Colonic mucosa (tissue), 4 donors: ENCODE measurements at regions not wholly inside any gene's neighbourhood (a gene's known extent, or its start where the extent isn't known, plus 50 kb on each side); places are given as distances from the start of the nearest gene placed in this dataset.
"Not testable (repeated sequence)": the region's sequence is repeated elsewhere in the genome, so short reads cannot be mapped to it uniquely, and the experiment has no call there.

ENCODE experiments used
- DNase-seq: peaks from one replicate; pipeline ENCODE4 v3.0.0-alpha.2; 2020
- H3K27ac ChIP-seq: fragments of 200-600 bp; one replicate; pipeline ENCODE4 v1.8.0; 2021
- H3K27me3 ChIP-seq: fragments of 200-600 bp; one replicate; pipeline ENCODE4 v1.8.0; 2021
- H3K36me3 ChIP-seq: fragments of 200-600 bp; one replicate; pipeline ENCODE4 v1.8.0; 2021
- H3K4me1 ChIP-seq: fragments of 200-600 bp; one replicate; pipeline ENCODE4 v1.8.0; 2021; ENCODE audit warnings: mild to moderate bottlenecking
- H3K4me3 ChIP-seq: fragments of 200-600 bp; one replicate; pipeline ENCODE4 v1.8.0; 2021
- H3K9ac ChIP-seq, 2 donors: one replicate each; pipeline ENCODE4 v1.7.0; 2013; ENCODE audit warnings: control low read depth in 2 of 2, low read depth in 2 of 2, low read length in 2 of 2
- H3K9me3 ChIP-seq: fragments of 200-600 bp; one replicate; pipeline ENCODE4 v1.8.0; 2021
- intact Hi-C: fragments of 100-400 bp; cut with DNase I; formaldehyde crosslinking; loops from one replicate; pipeline ENCODE4 v1.14.1; 2022
- TF ChIP-seq, protein P1 (sequence below): fragments of 200-600 bp; IDR thresholded peaks from one replicate; pipeline ENCODE4 v1.8.0; 2022; ENCODE audit warnings: antibody characterized with exemption, mild to moderate bottlenecking
- donor health status: healthy.
- donor health status: DM: no; HTN: no; CAD: no.
- donor health status: DM: no; HTN: no; CAD: no.

GRCh38 chr14:49250517-49250916 lies 335.7 kb downstream of the RPS29 start:
- no peak overlapping the region for H3K27ac ChIP-seq
- no peaks in the 10 kb centered on the region for H3K4me1 ChIP-seq
- no peak for DNase-seq
- TF ChIP-seq, protein P1, sequence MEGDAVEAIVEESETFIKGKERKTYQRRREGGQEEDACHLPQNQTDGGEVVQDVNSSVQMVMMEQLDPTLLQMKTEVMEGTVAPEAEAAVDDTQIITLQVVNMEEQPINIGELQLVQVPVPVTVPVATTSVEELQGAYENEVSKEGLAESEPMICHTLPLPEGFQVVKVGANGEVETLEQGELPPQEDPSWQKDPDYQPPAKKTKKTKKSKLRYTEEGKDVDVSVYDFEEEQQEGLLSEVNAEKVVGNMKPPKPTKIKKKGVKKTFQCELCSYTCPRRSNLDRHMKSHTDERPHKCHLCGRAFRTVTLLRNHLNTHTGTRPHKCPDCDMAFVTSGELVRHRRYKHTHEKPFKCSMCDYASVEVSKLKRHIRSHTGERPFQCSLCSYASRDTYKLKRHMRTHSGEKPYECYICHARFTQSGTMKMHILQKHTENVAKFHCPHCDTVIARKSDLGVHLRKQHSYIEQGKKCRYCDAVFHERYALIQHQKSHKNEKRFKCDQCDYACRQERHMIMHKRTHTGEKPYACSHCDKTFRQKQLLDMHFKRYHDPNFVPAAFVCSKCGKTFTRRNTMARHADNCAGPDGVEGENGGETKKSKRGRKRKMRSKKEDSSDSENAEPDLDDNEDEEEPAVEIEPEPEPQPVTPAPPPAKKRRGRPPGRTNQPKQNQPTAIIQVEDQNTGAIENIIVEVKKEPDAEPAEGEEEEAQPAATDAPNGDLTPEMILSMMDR: no peak
- intact Hi-C loops: no loop called here
- H3K36me3 ChIP-seq: no peaks in the 10 kb centered on the region
- H3K4me3 ChIP-seq: no peak overlapping the region
- no peaks in the 10 kb centered on the region for H3K27me3 ChIP-seq
- H3K9me3 ChIP-seq: no peaks in the 10 kb centered on the region
- H3K9ac ChIP-seq: no peak overlapping the region

GRCh38 chr14:49250109-49250508 lies 336.1 kb downstream of the RPS29 start:
- Histone ChIP-seq H3K9me3 (no peaks in the 10 kb centered on the region), H3K36me3 (no peaks in the 10 kb centered on the region), H3K27ac (no peak overlapping the region), H3K9ac (no peak overlapping the region), H3K4me1 (no peaks in the 10 kb centered on the region), H3K4me3 (no peak overlapping the region), H3K27me3 (no peaks in the 10 kb centered on the region)
- TF ChIP-seq, protein P1: no peak
- DNase-seq: no peak
- intact Hi-C loops: no loop called here

- intact Hi-C loops: no loop called here
- Histone ChIP-seq H3K4me1 (no peaks in the 10 kb centered on the region), H3K9me3 (no peaks in the 10 kb centered on the region), H3K9ac (no peak overlapping the region), H3K36me3 (no peaks in the 10 kb centered on the region), H3K27me3 (no peaks in the 10 kb centered on the region), H3K27ac (no peak overlapping the region), H3K4me3 (no peak overlapping the region)
- TF ChIP-seq, protein P1: no peak
- DNase-seq: no peak
Observed at GRCh38 chr14:49249022-49249421, 337.2 kb downstream of the RPS29 start.

DNA sequence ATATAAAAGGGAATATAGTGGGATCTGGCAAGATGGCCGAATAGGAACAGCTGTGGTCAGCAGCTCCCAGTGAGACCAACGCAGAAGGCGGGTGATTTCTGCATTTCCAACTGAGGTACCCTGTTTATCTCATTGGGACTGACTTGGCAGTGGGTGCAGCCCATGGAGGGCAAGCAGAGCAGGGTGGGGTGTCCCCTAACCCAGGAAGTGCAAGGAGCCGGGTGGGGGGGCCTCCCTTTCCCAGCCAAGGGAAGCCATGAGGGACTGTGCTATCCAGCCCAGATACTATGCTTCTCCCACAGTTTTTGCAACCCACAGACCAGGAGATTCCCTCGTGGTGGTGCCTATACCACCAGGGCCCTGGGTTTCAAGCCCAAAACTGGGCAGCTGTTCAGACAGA lies 342.4 kb downstream of the RPS29 start:
- H3K27me3 ChIP-seq, H3K36me3 ChIP-seq, H3K9ac ChIP-seq, H3K27ac ChIP-seq, H3K9me3 ChIP-seq, H3K4me1 ChIP-seq, intact Hi-C loops, H3K4me3 ChIP-seq, DNase-seq: not testable (repeated sequence)

- intact Hi-C loops: no loop called here
- H3K27me3 ChIP-seq: no peaks in the 10 kb centered on the region
- TF ChIP-seq, protein P1: no peak
Observed at GRCh38 chr14:49240383-49240782, 345.8 kb downstream of the RPS29 start.

DNA sequence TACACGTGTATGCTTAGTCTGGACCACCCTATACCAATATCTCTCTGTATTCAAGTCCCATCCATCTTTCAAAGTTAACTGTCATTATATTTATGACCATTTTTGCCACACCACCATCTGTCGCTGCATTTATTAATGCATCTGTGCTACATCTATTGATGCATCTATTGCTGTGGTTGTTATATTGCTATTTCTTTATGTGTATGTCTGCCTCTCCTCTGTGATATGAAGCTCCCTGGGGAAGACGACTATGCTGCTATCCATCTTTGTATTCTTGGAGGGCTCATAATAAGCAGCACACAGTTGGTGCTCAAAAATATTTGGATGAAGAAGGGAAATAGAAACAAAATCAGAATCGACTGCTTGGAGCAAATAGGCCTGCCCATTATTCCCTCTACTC lies 357.6 kb downstream of the RPS29 start:
- H3K36me3 ChIP-seq: no peaks in the 10 kb centered on the region
- no peaks in the 10 kb centered on the region for H3K27me3 ChIP-seq
- H3K27ac ChIP-seq: no peak overlapping the region
- intact Hi-C loops: no loop called here
- no peak for DNase-seq
- no peak overlapping the region for H3K4me3 ChIP-seq
- TF ChIP-seq, protein P1: no peak
- no peaks in the 10 kb centered on the region for H3K4me1 ChIP-seq
- no peaks in the 10 kb centered on the region for H3K9me3 ChIP-seq
- H3K9ac ChIP-seq: no peak overlapping the region

More at GRCh38 chr14:49240383-49240782, 345.8 kb downstream of the RPS29 start:
- no peak for DNase-seq
- Histone ChIP-seq H3K36me3 (no peaks in the 10 kb centered on the region), H3K4me3 (no peak overlapping the region), H3K9me3 (no peaks in the 10 kb centered on the region), H3K4me1 (no peaks in the 10 kb centered on the region), H3K27ac (no peak overlapping the region), H3K9ac (no peak overlapping the region)
